HG03575 (cell line): ENCODE measurements at regions not wholly inside any gene's neighbourhood (a gene's known extent, or its start where the extent isn't known, plus 50 kb on each side); places are given as distances from the start of the nearest gene placed in this dataset.

Experiments used
- ATAC-seq: cut with Tn5 transposase; IDR thresholded peaks from one replicate; pipeline ENCODE4 v1.9.1; 2021; ENCODE audit not compliant: unreplicated experiment, insufficient number of reproducible peaks, low FRiP score; ENCODE audit errors: extremely low read depth

- ATAC-seq: no peak
Measured at GRCh38 chr9:108484468-108484867, 371.3 kb downstream of the ACTL7B start.

DNA sequence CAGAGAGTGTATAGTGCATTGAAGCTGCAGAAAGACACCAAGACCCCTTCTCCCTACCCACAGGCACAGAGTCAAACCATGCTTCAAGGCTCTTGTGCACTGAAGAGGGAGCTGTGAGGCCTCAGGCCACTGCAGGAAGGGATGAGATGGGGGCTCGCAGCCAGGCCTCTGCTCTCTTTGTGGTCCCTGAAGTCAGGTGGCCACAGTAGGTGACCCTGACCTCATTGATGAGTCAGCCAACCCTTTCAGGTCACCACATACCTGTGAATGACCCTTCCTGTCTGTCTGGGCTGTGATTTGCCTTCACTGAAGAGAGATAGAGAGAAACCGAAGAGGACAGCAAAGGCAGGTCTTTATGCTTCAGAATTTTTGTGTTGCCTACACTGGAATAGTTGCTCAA is 372.1 kb downstream of the ACTL7B start:
- ATAC-seq: no peak

DNA sequence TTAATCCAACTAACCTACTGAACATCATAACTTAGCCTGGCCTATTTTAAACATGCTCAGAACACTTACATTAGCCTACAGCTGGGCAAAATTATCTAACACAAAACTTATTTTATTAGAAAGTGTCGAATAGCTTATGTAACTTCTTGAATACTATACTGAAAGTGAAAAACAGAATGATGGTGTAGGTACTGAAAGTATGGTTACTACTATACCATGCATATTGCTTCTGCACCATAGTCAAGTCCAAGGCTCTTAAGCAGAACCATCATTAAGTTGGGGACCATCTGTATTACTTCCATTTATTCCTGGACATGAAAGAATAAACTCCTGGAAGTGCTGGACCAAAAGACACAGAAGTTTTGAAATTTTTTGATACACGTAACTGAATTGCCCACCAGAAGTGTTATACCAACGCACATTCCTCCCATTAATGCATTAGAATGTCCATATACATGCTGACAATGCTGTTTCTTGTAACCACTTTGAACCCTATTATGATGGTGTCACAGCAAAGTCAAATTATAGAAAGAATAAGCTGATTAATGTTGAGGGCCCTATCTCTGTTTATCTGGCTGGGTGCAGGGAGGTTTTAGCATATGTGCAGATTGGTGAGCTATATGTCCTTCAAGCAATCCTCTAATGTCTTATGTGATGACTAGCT is 375.7 kb downstream of the ACTL7B start:
- ATAC-seq: no peak

GRCh38 chr9:108478431-108479332 is 377.1 kb downstream of the ACTL7B start:
- peak; percentile 84 for ATAC-seq

GRCh38 chr9:108477529-108478006 is 378.2 kb downstream of the ACTL7B start:
- ATAC-seq: no peak

DNA sequence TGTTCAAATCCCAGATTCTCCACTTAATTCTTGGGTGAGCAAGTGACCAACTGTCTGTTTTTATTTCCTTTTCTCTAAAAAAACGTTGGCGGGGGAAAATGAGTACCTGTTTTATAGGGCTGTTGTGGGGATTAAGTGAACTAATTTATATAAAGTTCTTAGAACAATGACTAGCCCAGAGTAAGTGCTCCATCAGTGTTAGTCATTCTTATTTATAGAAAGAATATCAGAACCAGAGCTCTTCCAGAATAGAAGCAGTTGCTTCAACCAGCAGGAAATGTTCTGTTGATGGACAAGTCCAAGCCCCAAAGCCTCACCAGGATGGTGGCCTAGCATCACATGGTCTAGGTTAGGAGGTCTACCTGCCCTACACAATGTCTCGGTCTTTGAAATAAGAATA is 379.2 kb downstream of the ACTL7B start:
- ATAC-seq: no peak

- ATAC-seq: no peak
Measured at GRCh38 chr9:108475813-108476212, 380.0 kb downstream of the ACTL7B start.

DNA sequence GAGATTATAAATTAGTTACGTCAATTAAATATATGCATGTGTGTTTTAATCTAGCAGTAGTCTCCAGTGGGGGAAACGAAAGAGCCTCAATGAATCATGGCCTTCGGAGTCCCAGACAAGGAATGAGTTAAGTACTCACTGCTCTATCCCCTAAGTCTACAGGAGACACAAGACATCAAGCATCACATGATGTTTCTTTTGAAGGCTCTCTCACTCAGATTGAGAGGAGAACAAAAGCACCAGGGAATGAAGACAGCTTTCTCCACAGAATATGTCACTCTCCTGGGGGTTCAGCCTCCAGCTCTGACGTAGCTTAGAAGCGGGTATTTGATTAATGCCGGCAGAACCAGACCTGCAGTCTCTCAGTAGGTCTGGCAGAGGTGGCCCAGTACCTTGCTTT is 381.4 kb downstream of the ACTL7B start:
- no peak for ATAC-seq

DNA sequence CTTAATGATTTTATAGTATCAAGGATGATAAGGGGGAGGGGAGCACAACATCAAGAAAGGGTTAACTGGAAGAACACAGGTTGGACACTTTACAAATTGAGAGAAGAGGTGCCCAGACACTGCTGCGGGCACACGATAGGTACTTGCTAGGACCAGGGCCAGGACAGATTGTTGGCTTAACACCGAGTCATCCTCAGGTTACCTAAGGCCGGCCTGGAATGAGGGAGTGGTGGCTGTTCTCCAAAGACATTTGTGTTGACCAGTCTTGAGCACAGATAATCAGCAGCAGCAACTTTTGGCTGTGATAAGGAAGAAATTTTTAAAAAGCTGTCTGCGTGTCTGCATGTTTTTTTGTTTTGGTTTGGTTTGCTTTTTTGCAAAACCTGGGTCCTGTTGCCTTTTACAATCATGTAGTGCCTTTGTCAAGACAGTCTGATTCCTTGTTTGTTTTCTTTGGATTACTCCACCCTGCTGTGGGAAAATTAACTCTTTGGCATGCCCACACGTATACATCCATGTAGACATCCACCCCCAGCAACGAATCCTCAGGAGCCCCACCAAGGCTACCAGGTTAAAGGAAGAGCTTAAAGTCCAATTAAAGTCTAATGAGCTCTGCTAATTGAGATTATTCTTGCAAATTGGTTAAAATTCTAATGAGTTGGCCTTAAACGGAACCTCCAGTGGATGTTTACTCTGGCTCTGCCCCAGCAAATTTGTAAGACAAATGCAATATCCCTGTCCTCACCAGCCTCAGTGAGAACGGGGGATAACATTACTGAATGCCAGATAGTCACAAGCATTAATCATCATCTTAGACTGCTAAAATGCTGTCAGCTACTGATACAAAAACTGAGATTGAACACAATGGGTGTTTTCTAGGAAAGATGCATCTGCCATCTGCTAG is 382.3 kb downstream of the ACTL7B start:
- no peak for ATAC-seq

- no peak for ATAC-seq
Measured at GRCh38 chr9:108469654-108470053, 386.1 kb downstream of the ACTL7B start.

DNA sequence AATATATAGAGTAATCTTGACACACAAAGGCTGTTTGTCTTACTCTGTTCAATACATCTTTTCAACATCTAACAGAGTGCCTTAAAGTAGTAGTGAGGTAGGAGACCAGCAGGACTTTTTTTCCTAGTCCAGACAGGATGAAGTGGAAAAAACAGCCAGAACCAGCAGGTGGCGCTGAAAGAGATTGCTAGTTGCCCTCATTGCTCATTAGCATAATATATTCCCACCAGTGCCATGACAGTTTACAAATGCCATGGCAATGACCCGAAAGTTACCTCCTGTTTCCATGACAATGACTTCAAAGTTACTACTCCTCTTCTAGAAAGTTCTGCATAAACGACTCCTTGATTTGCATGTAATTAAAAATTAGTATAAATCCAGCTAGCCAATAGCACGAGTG is 387.4 kb downstream of the ACTL7B start:
- ATAC-seq: no peak

GRCh38 chr9:108467653-108468324 is 388.0 kb downstream of the ACTL7B start:
- no peak for ATAC-seq

- ATAC-seq: no peak
Measured at GRCh38 chr9:108467161-108467560, 388.6 kb downstream of the ACTL7B start.

GRCh38 chr9:108466304-108466703 is 389.5 kb downstream of the ACTL7B start:
- ATAC-seq: no peak

GRCh38 chr9:108463932-108464606 is 391.7 kb downstream of the ACTL7B start:
- no peak for ATAC-seq

GRCh38 chr9:108456903-108457302 is 398.9 kb downstream of the ACTL7B start:
- no peak for ATAC-seq

- no peak for ATAC-seq
Measured at GRCh38 chr9:108445431-108446071, 410.2 kb downstream of the ACTL7B start.
